SU-DHL-6 (cell line): ENCODE measurements at regions not wholly inside any gene's neighbourhood (a gene's known extent, or its start where the extent isn't known, plus 50 kb on each side); places are given as distances from the start of the nearest gene placed in this dataset.

Experiments used
- CTCF ChIP-seq: fragments of 200-600 bp; sonication (generic); IDR thresholded peaks from one replicate; pipeline ENCODE4 v1.5.1; 2017; ENCODE audit warnings: antibody characterized with exemption, mild to moderate bottlenecking, low read length, moderate library complexity; ENCODE audit not compliant: insufficient read depth, poor library complexity, severe bottlenecking
- EZH2phosphoT487 ChIP-seq: fragments of 200-600 bp; sonication (generic), shearing (Covaris generic); conservative IDR thresholded peaks from 2 replicates; pipeline ENCODE4 v1.6.1; 2018; ENCODE audit warnings: mild to moderate bottlenecking, antibody characterized with exemption, low read length, moderate library complexity, mixed read lengths

- TF ChIP-seq CTCF (no peak), EZH2phosphoT487 (no peak)
Observed at GRCh38 chr11:116519499-116519898, 253.3 kb downstream of the BUD13 start.
